Upper lobe of left lung (tissue), 6 donors: ENCODE measurements at regions not wholly inside any gene's neighbourhood (a gene's known extent, or its start where the extent isn't known, plus 50 kb on each side); places are given as distances from the start of the nearest gene placed in this dataset.

ENCODE experiments used
- ATAC-seq, 2 donors: fragments of 200-7000 bp; cut with Tn5 transposase; one replicate each; pipeline ENCODE4 v1.9.1; 2022; ENCODE audit warnings: mild to moderate bottlenecking in 2 of 2, moderate library complexity in 2 of 2; ENCODE audit not compliant: low FRiP score in 2 of 2
- DNase-seq, 2 donors: peaks; one replicate each; pipeline ENCODE4 v3.0.0-alpha.2; 2019 to 2020
- H3K27ac ChIP-seq, 4 donors: fragments of 200-600 bp; sonication (generic); one replicate each; pipeline ENCODE4 v1.5.1; 2016 to 2019
- H3K27me3 ChIP-seq, 4 donors: fragments of 200-600 bp; sonication (generic); one replicate each; pipeline ENCODE4 v1.5.1; 2017 to 2019
- H3K36me3 ChIP-seq, 4 donors: fragments of 200-600 bp; sonication (generic); one replicate each; pipeline ENCODE4 v1.5.1; 2016 to 2019
- H3K4me1 ChIP-seq, 4 donors: fragments of 200-600 bp; sonication (generic); one replicate each; pipeline ENCODE4 v1.5.1; 2018 to 2019
- H3K4me3 ChIP-seq, 4 donors: fragments of 200-600 bp; sonication (generic); one replicate each; pipeline ENCODE4 v1.5.1; 2017 to 2019; ENCODE audit warnings: mild to moderate bottlenecking in 2 of 4, moderate library complexity in 1 of 4
- H3K9me3 ChIP-seq, 4 donors: fragments of 200-600 bp; sonication (generic); one replicate each; pipeline ENCODE4 v1.5.1; 2018 to 2019
- CTCF ChIP-seq, 6 experiments: fragments of 450-650 bp in 4 of 6; fragments of 200-600 bp in 2 of 6; sonication (generic) in 2 of 6; IDR thresholded peaks; one replicate each; pipeline ENCODE4 v1.5.1; 2016 to 2019; ENCODE audit warnings: antibody characterized with exemption in 6 of 6
- EP300 ChIP-seq, 4 donors: sonication (generic); formaldehyde crosslinking; IDR thresholded peaks; one replicate each; pipeline ENCODE4 v1.5.1; 2017; ENCODE audit warnings: antibody characterized with exemption in 4 of 4, control low read depth in 2 of 4
- POLR2A ChIP-seq, 4 donors: fragments of 450-650 bp; IDR thresholded peaks; one replicate each; pipeline ENCODE4 v1.5.1; 2016 to 2017; ENCODE audit warnings: antibody characterized with exemption in 4 of 4, mild to moderate bottlenecking in 2 of 4
- POLR2AphosphoS5 ChIP-seq, 2 donors: sonication (generic); formaldehyde crosslinking; IDR thresholded peaks; one replicate each; pipeline ENCODE4 v1.5.1; 2017; ENCODE audit warnings: antibody characterized with exemption in 2 of 2
- WGBS, 2 donors: methylation state at CpG; one replicate each; pipeline ENCODE4 v1.1.5; 2017 to 2018; 5-methylcytosine and 5-hydroxymethylcytosine counted together
- donor health status: DM: no; HTN: no; CAD: no; lungs with moderate emphysema.
- donor health status: DM: no; HTN: yes; CAD: no; lungs with severe emphysema.

GRCh38 chr1:9428601-9429341 is 110.5 kb upstream of the SLC25A33 start:
- Histone ChIP-seq H3K27ac (peak overlapping the region; percentile 66 to 85 (median 80)), H3K4me1 (peaks cover 12 to 24% (median 16%) of the 10 kb centered on the region in 4 donors), H3K4me3 (peak overlapping the region; percentile 50 to 71 (median 56)), H3K36me3 (no peaks in the 10 kb centered on the region), H3K27me3 (no peaks in the 10 kb centered on the region), H3K9me3 (no peaks in the 10 kb centered on the region)
- 5 to 8% methylated on average over 28 to 48 of the region's 48 CpGs for whole genome bisulfite sequencing, 2 donors
- ATAC-seq, result peak; percentile 96 to 98
- peak; percentile 100 for DNase-seq
- TF ChIP-seq EP300 (IDR thresholded peaks at IDR 0.05) (peak in 1 of 4 donors; percentile 50), CTCF (IDR thresholded peaks at IDR 0.05) (peak in 4 of 6 experiments; percentile 42 to 55 (median 46)), POLR2AphosphoS5 (IDR thresholded peaks at IDR 0.05) (peak; percentile 80 to 84), POLR2A (IDR thresholded peaks at IDR 0.05) (peak in 2 of 4 donors; percentile 74)

- Histone ChIP-seq H3K9me3 (no peaks in the 10 kb centered on the region), H3K36me3 (no peaks in the 10 kb centered on the region), H3K4me1 (peaks cover 12 to 24% (median 16%) of the 10 kb centered on the region in 4 donors), H3K27ac (peak overlapping the region; percentile 66 to 85 (median 80)), H3K4me3 (peak overlapping the region; percentile 49 to 60 (median 50)), H3K27me3 (no peaks in the 10 kb centered on the region)
- no peak for DNase-seq
- ATAC-seq, result no peak
- TF ChIP-seq EP300 (IDR thresholded peaks at IDR 0.05), result no peak
- WGBS, 2 donors, result 32 to 43% methylated on average over 6 of the region's 6 CpGs
Observed at GRCh38 chr1:9429342-9429711, 109.9 kb upstream of the SLC25A33 start.

- H3K36me3 ChIP-seq, result no peaks in the 10 kb centered on the region
- peaks cover 7 to 30% (median 15%) of the 10 kb centered on the region in 4 donors for H3K4me1 ChIP-seq
- ATAC-seq, result peak in 1 of 2 donors; percentile 37
- no peak overlapping the region for H3K4me3 ChIP-seq
- 70 to 81% methylated on average over 11 of the region's 11 CpGs for WGBS, 2 donors
- DNase-seq, result no peak
- H3K27ac ChIP-seq, result peak overlapping the region in 1 of 4 donors; percentile 27
- TF ChIP-seq POLR2AphosphoS5 (IDR thresholded peaks at IDR 0.05), result no peak
- TF ChIP-seq POLR2A (IDR thresholded peaks at IDR 0.05), result no peak
- no peak for TF ChIP-seq CTCF (IDR thresholded peaks at IDR 0.05)
- TF ChIP-seq EP300 (IDR thresholded peaks at IDR 0.05), result no peak
- no peaks in the 10 kb centered on the region for H3K27me3 ChIP-seq
- H3K9me3 ChIP-seq, result no peaks in the 10 kb centered on the region
Observed at GRCh38 chr1:9434247-9435152, 104.8 kb upstream of the SLC25A33 start.

- ATAC-seq (no peak), DNase-seq (no peak)
- H3K4me1 ChIP-seq, result peaks cover 6 to 27% (median 13%) of the 10 kb centered on the region in 4 donors
- no peak overlapping the region for H3K4me3 ChIP-seq
- no peaks in the 10 kb centered on the region for H3K9me3 ChIP-seq
- no peak for TF ChIP-seq POLR2AphosphoS5 (IDR thresholded peaks at IDR 0.05)
- no peak for TF ChIP-seq EP300 (IDR thresholded peaks at IDR 0.05)
- no peak for TF ChIP-seq POLR2A (IDR thresholded peaks at IDR 0.05)
- no peak for TF ChIP-seq CTCF (IDR thresholded peaks at IDR 0.05)
- no peaks in the 10 kb centered on the region for H3K36me3 ChIP-seq
- 40 to 48% methylated on average over 4 of the region's 4 CpGs for WGBS, 2 donors
- H3K27ac ChIP-seq, result peak overlapping the region in 1 of 4 donors; percentile 27
- H3K27me3 ChIP-seq, result no peaks in the 10 kb centered on the region
Observed at GRCh38 chr1:9435153-9435636, 104.1 kb upstream of the SLC25A33 start.
